ENCODE measurements at regions not wholly inside any gene's neighbourhood (a gene's known extent, or its start where the extent isn't known, plus 50 kb on each side); places are given as distances from the start of the nearest gene placed in this dataset.

- no TSS peak for BruUV-seq (replicated peaks)
These were observed 396.4 kb upstream of the AKR1E2 start for GRCh38 chr10:4429571-4429970.

GRCh38 chr10:4427532-4427931, 398.5 kb upstream of the AKR1E2 start:
- Histone ChIP-seq H3K27me3 (ENCODE audit: insufficient read depth, low read depth) (no peaks in the 10 kb centered on the region), H3K79me2 (ENCODE audit: low read depth) (no peaks in the 10 kb centered on the region), H3K4me1 (replicated peaks; ENCODE audit: insufficient read depth) (no peaks in the 10 kb centered on the region), H3K9me2 (ENCODE audit: insufficient read depth) (no peaks in the 10 kb centered on the region), H3K9me3 (ENCODE audit: insufficient read depth, low read depth) (no peaks in the 10 kb centered on the region; the same call in 1 of the 2 replicates), H3K36me3 (ENCODE audit: low read depth) (no peaks in the 10 kb centered on the region), H3K27ac (no peak overlapping the region), H3K4me2 (no peak overlapping the region), H3K4me3 (no peak overlapping the region), H2AFZ (no peak overlapping the region), H3F3A (ENCODE audit: insufficient read depth, low read depth) (no peaks in the 10 kb centered on the region), H4K20me1 (ENCODE audit: insufficient read depth) (no peaks in the 10 kb centered on the region)
- CTCF ChIA-PET: no interaction called here
- no TSS peak for BruUV-seq (replicated peaks)
- POLR2A ChIA-PET (ENCODE audit: unreplicated experiment): no interaction called here
- intact Hi-C loops (cut with micrococcal nuclease; ENCODE audit: unreplicated experiment): no loop called here
- TF ChIP-seq EZH2 (IDR thresholded peaks at IDR 0.05; ENCODE audit: low read depth): no peak
- DNase-seq: no peak

More at GRCh38 chr10:4429571-4429970, 396.4 kb upstream of the AKR1E2 start:
- H3K4me2 ChIP-seq: no peak overlapping the region
- no peaks in the 10 kb centered on the region for H3K79me2 ChIP-seq (ENCODE audit: low read depth)
- H3K4me3 ChIP-seq: no peak overlapping the region
- no peaks in the 10 kb centered on the region for H3F3A ChIP-seq (ENCODE audit: insufficient read depth, low read depth)
- no peaks in the 10 kb centered on the region for H3K36me3 ChIP-seq (ENCODE audit: low read depth)
- no peaks in the 10 kb centered on the region for H3K4me1 ChIP-seq (replicated peaks; ENCODE audit: insufficient read depth)
- no peak for TF ChIP-seq EZH2 (IDR thresholded peaks at IDR 0.05; ENCODE audit: low read depth)
- no peak for TF ChIP-seq CTCF (conservative IDR thresholded peaks at IDR 0.05)
- no peak overlapping the region for H3K27ac ChIP-seq
- no peak overlapping the region for H2AFZ ChIP-seq
- no peaks in the 10 kb centered on the region for H4K20me1 ChIP-seq (ENCODE audit: insufficient read depth)
- H3K9me3 ChIP-seq (ENCODE audit: insufficient read depth, low read depth): no peaks in the 10 kb centered on the region; the same call in 1 of the 2 replicates
- ChIA-PET POLR2A (ENCODE audit: unreplicated experiment) (no interaction called here), CTCF (no interaction called here)
- intact Hi-C loops (cut with micrococcal nuclease; ENCODE audit: unreplicated experiment): no loop called here
- DNase-seq: no peak
- H3K27me3 ChIP-seq (ENCODE audit: insufficient read depth, low read depth): no peaks in the 10 kb centered on the region
- H3K9me2 ChIP-seq (ENCODE audit: insufficient read depth): no peaks in the 10 kb centered on the region

- DNase-seq: no peak
- Histone ChIP-seq H3K4me2 (no peak overlapping the region), H3K4me3 (no peak overlapping the region), H2AFZ (no peak overlapping the region), H3K27ac (no peak overlapping the region), H3K4me1 (replicated peaks; ENCODE audit: insufficient read depth) (no peaks in the 10 kb centered on the region), H4K20me1 (ENCODE audit: insufficient read depth) (no peaks in the 10 kb centered on the region), H3K9me3 (ENCODE audit: insufficient read depth, low read depth) (no peaks in the 10 kb centered on the region; the same call in 1 of the 2 replicates), H3K36me3 (ENCODE audit: low read depth) (no peaks in the 10 kb centered on the region), H3K9me2 (ENCODE audit: insufficient read depth) (no peaks in the 10 kb centered on the region), H3K79me2 (ENCODE audit: low read depth) (no peaks in the 10 kb centered on the region), H3F3A (ENCODE audit: insufficient read depth, low read depth) (no peaks in the 10 kb centered on the region), H3K27me3 (ENCODE audit: insufficient read depth, low read depth) (no peaks in the 10 kb centered on the region)
- CTCF ChIA-PET: no interaction called here
- intact Hi-C loops (cut with micrococcal nuclease; ENCODE audit: unreplicated experiment): no loop called here
- no peak for TF ChIP-seq EZH2 (IDR thresholded peaks at IDR 0.05; ENCODE audit: low read depth)
- TF ChIP-seq CTCF (conservative IDR thresholded peaks at IDR 0.05): no peak
- POLR2A ChIA-PET (ENCODE audit: unreplicated experiment): no interaction called here
- no TSS peak for BruUV-seq (replicated peaks)
These were observed 399.1 kb upstream of the AKR1E2 start for GRCh38 chr10:4426866-4427265.

GRCh38 chr10:4409319-4409718, 416.7 kb upstream of the AKR1E2 start:
- 0 out of 2 replicates have a peak, but pooled peaks cover 4% of the 10 kb centered on the region for H3K9me3 ChIP-seq (ENCODE audit: insufficient read depth, low read depth)
- intact Hi-C loops (cut with micrococcal nuclease; ENCODE audit: unreplicated experiment): no loop called here
- H3K4me2 ChIP-seq: no peak overlapping the region
- no peak overlapping the region for H3K4me3 ChIP-seq
- H3K27ac ChIP-seq: no peak overlapping the region
- BruUV-seq (replicated peaks): no TSS peak
- no peak for TF ChIP-seq EZH2 (IDR thresholded peaks at IDR 0.05; ENCODE audit: low read depth)
- ChIA-PET POLR2A (ENCODE audit: unreplicated experiment) (no interaction called here), CTCF (no interaction called here)
- H3F3A ChIP-seq (ENCODE audit: insufficient read depth, low read depth): no peaks in the 10 kb centered on the region
- no peaks in the 10 kb centered on the region for H4K20me1 ChIP-seq (ENCODE audit: insufficient read depth)
- H3K4me1 ChIP-seq (replicated peaks; ENCODE audit: insufficient read depth): peaks cover 6% of the 10 kb centered on the region; the same call in 1 of the 2 replicates
- H2AFZ ChIP-seq: no peak overlapping the region
- H3K27me3 ChIP-seq (ENCODE audit: insufficient read depth, low read depth): no peaks in the 10 kb centered on the region
- H3K79me2 ChIP-seq (ENCODE audit: low read depth): no peaks in the 10 kb centered on the region
- H3K9me2 ChIP-seq (ENCODE audit: insufficient read depth): no peaks in the 10 kb centered on the region
- no peak for DNase-seq
- H3K36me3 ChIP-seq (ENCODE audit: low read depth): no peaks in the 10 kb centered on the region
